Skin of body (tissue), 1 donor: ENCODE measurements at regions not wholly inside any gene's neighbourhood (a gene's known extent, or its start where the extent isn't known, plus 50 kb on each side); places are given as distances from the start of the nearest gene placed in this dataset.

Experiments used
- DNase-seq: peaks from one replicate; lab custom pipeline; 2025; lab: John Stamatoyannopoulos, UW

- DNase-seq: no peak
Measured at GRCh38 chr10:29395409-29395808, 106.5 kb downstream of the LYZL1 start.

GRCh38 chr10:29397221-29397620, 108.4 kb downstream of the LYZL1 start:
- DNase-seq: no peak

GRCh38 chr10:29403208-29403607, 114.3 kb downstream of the LYZL1 start:
- no peak for DNase-seq

GRCh38 chr10:29407280-29407858, 118.5 kb downstream of the LYZL1 start:
- no peak for DNase-seq
